Lower leg skin (tissue), 3 donors: ENCODE measurements at regions not wholly inside any gene's neighbourhood (a gene's known extent, or its start where the extent isn't known, plus 50 kb on each side); places are given as distances from the start of the nearest gene placed in this dataset.

Experiments
- CTCF ChIP-seq, 3 donors: fragments of 450-650 bp; IDR thresholded peaks; one replicate each; pipeline ENCODE4 v1.5.1; 2016; ENCODE audit warnings: antibody characterized with exemption in 3 of 3, mild to moderate bottlenecking in 3 of 3, moderate library complexity in 2 of 3
- POLR2A ChIP-seq, 2 donors: fragments of 450-650 bp; IDR thresholded peaks; one replicate each; pipeline ENCODE4 v1.6.1; 2016 to 2017; ENCODE audit warnings: antibody characterized with exemption in 2 of 2, mild to moderate bottlenecking in 1 of 2, moderate library complexity in 1 of 2

- TF ChIP-seq CTCF (IDR thresholded peaks at IDR 0.05) (no peak), POLR2A (IDR thresholded peaks at IDR 0.05) (no peak)
Observed at GRCh38 chr5:21030981-21031380, 1043.0 kb upstream of the CDH18 start.
